H1 (cell line): ENCODE measurements at regions not wholly inside any gene's neighbourhood (a gene's known extent, or its start where the extent isn't known, plus 50 kb on each side); places are given as distances from the start of the nearest gene placed in this dataset.

Source experiments
- CTCF ChIA-PET: fragments of 300-600 bp; sonication (Branson Sonifier 250); formaldehyde crosslinking; loops from one replicate; lab custom pipeline; 2021; ENCODE audit not compliant: partially characterized antibody; lab: Charles Lee
- POLR2A ChIA-PET: fragments of 300-600 bp; sonication (Branson Sonifier 250); formaldehyde crosslinking; loops from one replicate; lab custom pipeline; 2021; ENCODE audit warnings: inconsistent platforms; ENCODE audit not compliant: partially characterized antibody; lab: Charles Lee
- DNase-seq, 2 experiments: peaks; one replicate each; pipeline versions ENCODE4 v3.0.0 to v3.0.0-alpha.2; 2010 to 2022; ENCODE audit warnings: low spot score in 2 of 2, low read depth in 1 of 2, mixed read lengths in 1 of 2
- FAIRE-seq: peaks from 2 replicates; lab custom pipeline; 2011; peaks lifted over from hg19 to GRCh38; lab: Jason Lieb, UNC
- H2AFZ ChIP-seq: 2 replicates; pipeline ENCODE4 v1.8.1; 2012; ENCODE audit warnings: low read length, inconsistent platforms
- H2AK5ac ChIP-seq: 2 replicates; pipeline ENCODE4 v1.6.1; 2013; ENCODE audit warnings: low read depth, low read length
- H2BK120ac ChIP-seq: replicated peaks from 2 replicates; pipeline ENCODE3; 2013; ENCODE audit warnings: low read depth, low read length, inconsistent platforms
- H2BK12ac ChIP-seq: 2 replicates; pipeline ENCODE4 v1.6.1; 2013; ENCODE audit warnings: low read depth, low read length
- H2BK15ac ChIP-seq: 2 replicates; pipeline ENCODE4 v1.6.1; 2013; ENCODE audit warnings: low read length
- H2BK20ac ChIP-seq: 2 replicates; pipeline ENCODE4 v1.6.1; 2013; ENCODE audit warnings: low read length
- H2BK5ac ChIP-seq: 2 replicates; pipeline ENCODE4 v1.6.1; 2013; ENCODE audit warnings: low read depth, low read length
- H3K14ac ChIP-seq: 2 replicates; pipeline ENCODE4 v1.6.1; 2013; ENCODE audit warnings: inconsistent platforms; ENCODE audit not compliant: insufficient read length
- H3K18ac ChIP-seq: 2 replicates; pipeline ENCODE4 v1.6.1; 2013; ENCODE audit warnings: low read length; ENCODE audit errors: extremely low read depth
- H3K23ac ChIP-seq: 2 replicates; pipeline ENCODE4 v1.6.1; 2013; ENCODE audit warnings: inconsistent platforms; ENCODE audit not compliant: insufficient read length
- H3K23me2 ChIP-seq: 2 replicates; pipeline ENCODE4 v1.6.1; 2013; ENCODE audit warnings: low read depth, low read length
- H3K27ac ChIP-seq: 2 replicates; pipeline ENCODE4 v1.6.1; 2011; ENCODE audit warnings: low read depth, low read length, inconsistent platforms
- H3K27me3 ChIP-seq, 4 experiments: replicated peaks in 1 of 4; 1 replicate in 1 of 4; 2 replicates in 3 of 4; pipeline versions ENCODE4 v1.6.1 to v1.8.1; 2011 to 2013; ENCODE audit warnings: low read length in 3 of 4, mild to moderate bottlenecking in 3 of 4, inconsistent platforms in 2 of 4, mixed read lengths in 2 of 4, moderate library complexity in 1 of 4; ENCODE audit not compliant: control insufficient read depth in 3 of 4, insufficient read depth in 3 of 4; ENCODE audit errors: extremely low read depth in 1 of 4
- H3K36me3 ChIP-seq, 4 experiments: 2 replicates each; pipeline versions ENCODE4 v1.6.1 to v1.8.1; 2011 to 2013; ENCODE audit warnings: mild to moderate bottlenecking in 4 of 4, low read length in 3 of 4, moderate library complexity in 2 of 4, control low read depth in 1 of 4, inconsistent platforms in 1 of 4; ENCODE audit not compliant: insufficient read depth in 4 of 4, control insufficient read depth in 2 of 4
- H3K4ac ChIP-seq: replicated peaks from 2 replicates; pipeline ENCODE3; 2013; ENCODE audit warnings: low read length, low read depth, mixed read lengths, inconsistent platforms; ENCODE audit not compliant: insufficient read length
- H3K4me1 ChIP-seq, 4 experiments: replicated peaks in 1 of 4; 1 replicate in 1 of 4; 2 replicates in 3 of 4; pipeline versions ENCODE4 v1.6.1 to v1.8.1; 2011 to 2013; ENCODE audit warnings: low read length in 3 of 4, inconsistent platforms in 2 of 4, mixed read lengths in 1 of 4; ENCODE audit not compliant: insufficient read depth in 4 of 4, control insufficient read depth in 3 of 4
- H3K4me2 ChIP-seq, 2 experiments: 2 replicates each; pipeline versions ENCODE4 v1.6.1 to v1.8.1; 2011 to 2013; ENCODE audit warnings: low read depth in 2 of 2, low read length in 2 of 2, control low read depth in 1 of 2, inconsistent platforms in 1 of 2, mild to moderate bottlenecking in 1 of 2; ENCODE audit not compliant: insufficient read depth in 1 of 2
- H3K4me3 ChIP-seq, 4 experiments: fragments of 200-600, 300-600 bp in 1 of 4; sonication (generic), shearing (Covaris generic), sonication (Bioruptor Twin) in 1 of 4; 2 replicates each; pipeline versions ENCODE4 v1.5.1 to v1.8.1; 2011 to 2016; ENCODE audit warnings: low read length in 4 of 4, low read depth in 3 of 4, control low read depth in 2 of 4, inconsistent platforms in 2 of 4, mild to moderate bottlenecking in 2 of 4, mixed read lengths in 1 of 4, moderate library complexity in 1 of 4; ENCODE audit not compliant: insufficient read depth in 2 of 4; ENCODE audit errors: extremely low read depth in 1 of 4
- H3K56ac ChIP-seq: replicated peaks from 2 replicates; pipeline ENCODE3; 2013; ENCODE audit warnings: low read depth, mild to moderate bottlenecking, mixed read lengths, low read length, inconsistent platforms; ENCODE audit not compliant: insufficient read length
- H3K79me1 ChIP-seq: 2 replicates; pipeline ENCODE4 v1.6.1; 2013; ENCODE audit warnings: low read depth, low read length, control low read depth
- H3K79me2 ChIP-seq, 2 experiments: 2 replicates each; pipeline versions ENCODE4 v1.6.1 to v1.8.1; 2012 to 2013; ENCODE audit warnings: low read length in 2 of 2, mild to moderate bottlenecking in 2 of 2, inconsistent platforms in 1 of 2; ENCODE audit not compliant: insufficient read depth in 2 of 2, control insufficient read depth in 1 of 2
- H3K9ac ChIP-seq, 4 experiments: replicated peaks in 1 of 4; 1 replicate in 1 of 4; 2 replicates in 3 of 4; pipeline versions ENCODE4 v1.6.1 to v1.8.1; 2011 to 2013; ENCODE audit warnings: low read depth in 3 of 4, low read length in 3 of 4, control low read depth in 2 of 4, mild to moderate bottlenecking in 2 of 4, moderate library complexity in 2 of 4, inconsistent platforms in 1 of 4; ENCODE audit errors: extremely low read depth in 1 of 4
- H3K9me3 ChIP-seq, 2 experiments: 2 replicates each; pipeline versions ENCODE4 v1.6.1 to v1.8.1; 2012 to 2013; ENCODE audit warnings: mild to moderate bottlenecking in 2 of 2, moderate library complexity in 2 of 2, control low read depth in 1 of 2, inconsistent platforms in 1 of 2, low read depth in 1 of 2, low read length in 1 of 2, mixed read lengths in 1 of 2; ENCODE audit not compliant: insufficient read depth in 2 of 2
- H4K20me1 ChIP-seq, 2 experiments: replicated peaks in 1 of 2; 2 replicates each; pipeline versions ENCODE3 to v1.8.1; 2011 to 2013; ENCODE audit warnings: inconsistent platforms in 2 of 2, low read length in 2 of 2, mild to moderate bottlenecking in 1 of 2; ENCODE audit not compliant: insufficient read depth in 2 of 2, control insufficient read depth in 1 of 2
- H4K5ac ChIP-seq: 2 replicates; pipeline ENCODE4 v1.6.1; 2013; ENCODE audit warnings: low read length, low read depth, mixed read lengths, inconsistent platforms; ENCODE audit not compliant: insufficient read length
- H4K8ac ChIP-seq: 2 replicates; pipeline ENCODE4 v1.8.0; 2013; ENCODE audit warnings: mild to moderate bottlenecking, moderate library complexity, low read length, inconsistent platforms; ENCODE audit not compliant: insufficient read depth; ENCODE audit errors: extremely low read depth
- H4K91ac ChIP-seq: replicated peaks from 2 replicates; pipeline ENCODE3; 2013; ENCODE audit warnings: low read length, mixed read lengths, inconsistent platforms; ENCODE audit not compliant: insufficient read length
- CREB1 ChIP-seq: IDR thresholded peaks from 2 replicates; pipeline ENCODE4 v1.6.1; 2012; ENCODE audit warnings: inconsistent platforms
- CTBP2 ChIP-seq: IDR thresholded peaks from 2 replicates; pipeline ENCODE4 v1.7.0; 2011; ENCODE audit warnings: borderline replicate concordance, mild to moderate bottlenecking, moderate library complexity, mixed read lengths, low read length; ENCODE audit not compliant: insufficient read depth, insufficient read length
- FOSL1 ChIP-seq: IDR thresholded peaks from 2 replicates; pipeline ENCODE4 v1.6.1; 2011; ENCODE audit warnings: mild to moderate bottlenecking, low read depth, low read length, moderate library complexity; ENCODE audit not compliant: insufficient read depth
- JUND ChIP-seq: IDR thresholded peaks from 2 replicates; pipeline ENCODE4 v1.6.1; 2011; ENCODE audit warnings: mild to moderate bottlenecking, improper control_type of control experiment, low read length
- POLR2AphosphoS5 ChIP-seq: IDR thresholded peaks from 2 replicates; pipeline ENCODE4 v1.6.1; 2011; ENCODE audit warnings: low read depth, low read length
- RBBP5 ChIP-seq: IDR thresholded peaks from 2 replicates; pipeline ENCODE4 v1.7.1; 2012; ENCODE audit warnings: low read depth, mild to moderate bottlenecking, inconsistent platforms, low read length, moderate library complexity, borderline replicate concordance
- TEAD4 ChIP-seq: IDR thresholded peaks from 2 replicates; pipeline ENCODE4 v1.6.1; 2012; ENCODE audit warnings: low read depth, low read length, inconsistent platforms, mixed read lengths
- WGBS, 2 experiments: shearing (Covaris generic) in 1 of 2; methylation state at CpG; one replicate each; pipeline versions ENCODE4 v1.1.6 to v1.1.7; 2013 to 2015; ENCODE audit warnings: low lambda C conversion rate in 2 of 2, mixed read lengths in 2 of 2, inconsistent platforms in 1 of 2, low coverage in 1 of 2, missing lambda C conversion rate in 1 of 2; ENCODE audit not compliant: insufficient replicate concordance in 2 of 2, insufficient coverage in 1 of 2, insufficient read length in 1 of 2; ENCODE audit errors: extremely low coverage in 1 of 2, missing lambda C conversion rate in 1 of 2; 5-methylcytosine and 5-hydroxymethylcytosine counted together
- TF ChIP-seq, protein P1 (sequence below): IDR thresholded peaks from 2 replicates; pipeline ENCODE4 v1.6.1; 2012; ENCODE audit warnings: inconsistent platforms

DNA sequence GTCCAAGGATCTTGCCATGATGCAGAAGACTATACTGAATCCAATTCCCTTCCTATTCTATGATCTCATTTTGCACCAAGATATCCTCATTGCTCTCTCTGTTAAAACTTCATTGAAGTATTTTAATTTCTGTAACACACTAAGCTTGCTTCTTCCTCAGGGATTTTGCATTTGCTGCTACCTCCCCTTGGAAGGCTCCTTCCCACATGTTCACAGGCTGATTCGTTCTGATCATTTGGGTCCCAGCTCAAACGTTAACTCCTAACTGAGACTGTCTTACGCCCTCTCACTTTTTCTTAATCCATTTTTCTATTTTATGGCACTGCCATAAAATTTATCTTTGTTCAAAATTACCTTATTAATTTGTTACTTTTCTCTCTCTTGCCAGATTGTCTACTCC lies 713.0 kb upstream of the LRRC4C start:
- no peak overlapping the region for H3K4me3 ChIP-seq
- H3K9ac ChIP-seq, result no peak overlapping the region
- H3K56ac ChIP-seq, result no peak overlapping the region
- DNase-seq (no peak), FAIRE-seq (no peak)
- H3K18ac ChIP-seq, result no peak overlapping the region
- CTCF ChIA-PET, result interaction anchor here (0.6 kb wide), 1 partner anchor 509 kb away, joined by 4 read pairs; no protein-coding TSS in a partner anchor
- no peaks in the 10 kb centered on the region for H3K23me2 ChIP-seq
- no peak overlapping the region for H4K91ac ChIP-seq
- H4K5ac ChIP-seq, result no peak overlapping the region
- no peaks in the 10 kb centered on the region for H3K79me1 ChIP-seq
- H3K79me2 ChIP-seq, result no peaks in the 10 kb centered on the region
- H2BK5ac ChIP-seq, result no peak overlapping the region
- H2BK120ac ChIP-seq, result no peak overlapping the region
- H2BK20ac ChIP-seq, result no peak overlapping the region
- H2AK5ac ChIP-seq, result no peak overlapping the region
- TF ChIP-seq RBBP5, result no peak
- TF ChIP-seq CREB1, result no peak
- TF ChIP-seq, protein P1, sequence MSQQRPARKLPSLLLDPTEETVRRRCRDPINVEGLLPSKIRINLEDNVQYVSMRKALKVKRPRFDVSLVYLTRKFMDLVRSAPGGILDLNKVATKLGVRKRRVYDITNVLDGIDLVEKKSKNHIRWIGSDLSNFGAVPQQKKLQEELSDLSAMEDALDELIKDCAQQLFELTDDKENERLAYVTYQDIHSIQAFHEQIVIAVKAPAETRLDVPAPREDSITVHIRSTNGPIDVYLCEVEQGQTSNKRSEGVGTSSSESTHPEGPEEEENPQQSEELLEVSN, result no peak
- no peak for TF ChIP-seq FOSL1
- no peak for TF ChIP-seq TEAD4
- TF ChIP-seq CTBP2, result no peak
- TF ChIP-seq JUND, result no peak
- no peak for TF ChIP-seq POLR2AphosphoS5
- no peaks in the 10 kb centered on the region for H3K36me3 ChIP-seq
- no peak overlapping the region for H3K14ac ChIP-seq
- H2AFZ ChIP-seq, result no peak overlapping the region
- no peaks in the 10 kb centered on the region for H3K9me3 ChIP-seq
- no peak overlapping the region for H3K4me2 ChIP-seq
- no peak overlapping the region for H2BK15ac ChIP-seq
- H3K4me1 ChIP-seq, result no peaks in the 10 kb centered on the region
- H3K27ac ChIP-seq, result no peak overlapping the region
- H4K20me1 ChIP-seq, result no peaks in the 10 kb centered on the region
- 94% methylated on average over 3 of the region's 3 CpGs; no CpG with 5 or more reads in 1 of the 2 experiments for WGBS, 2 experiments
- POLR2A ChIA-PET, result no interaction called here
- H4K8ac ChIP-seq, result no peak overlapping the region
- H3K27me3 ChIP-seq, result no peaks in the 10 kb centered on the region
- H3K23ac ChIP-seq, result no peak overlapping the region
- no peak overlapping the region for H2BK12ac ChIP-seq
- H3K4ac ChIP-seq, result no peak overlapping the region
